ENCODE measurements at regions not wholly inside any gene's neighbourhood (a gene's known extent, or its start where the extent isn't known, plus 50 kb on each side); places are given as distances from the start of the nearest gene placed in this dataset.

- no peak for TF ChIP-seq CTCF (IDR thresholded peaks at IDR 0.05; ENCODE audit: control extremely low read depth in 1 of 3, insufficient read depth in 1 of 3, low read depth in 1 of 3, low read length in 3 of 3)
- TF ChIP-seq POU5F1 (IDR thresholded peaks at IDR 0.05; ENCODE audit: low read depth, low read length): no peak
- no peak for TF ChIP-seq POLR2A (IDR thresholded peaks at IDR 0.05; ENCODE audit: control extremely low read depth in 1 of 2, low read depth in 2 of 2, low read length in 2 of 2)
- no peak for TF ChIP-seq POLR2AphosphoS5 (IDR thresholded peaks at IDR 0.05; ENCODE audit: low read depth, low read length)
- no peak for TF ChIP-seq YY1 (IDR thresholded peaks at IDR 0.05; ENCODE audit: low read depth, low read length)
- TF ChIP-seq GABPA (IDR thresholded peaks at IDR 0.05; ENCODE audit: borderline replicate concordance, insufficient read depth, low read length): no peak
- no peak for TF ChIP-seq MAX (IDR thresholded peaks at IDR 0.05)
Measured at GRCh38 chr5:155313518-155313917, 300.0 kb downstream of the KIF4B start.

Data from H1 (cell line).